ENCODE measurements at regions not wholly inside any gene's neighbourhood (a gene's known extent, or its start where the extent isn't known, plus 50 kb on each side); places are given as distances from the start of the nearest gene placed in this dataset.

GRCh38 chr7:31398815-31399214 is 58.3 kb upstream of the NEUROD6 start:
- no peak overlapping the region for H4K91ac ChIP-seq (ENCODE audit: insufficient read length, low read depth, low read length)
- DNase-seq: no peak
- no peaks in the 10 kb centered on the region for H3K9me3 Mint-ChIP-seq
- H2BK15ac ChIP-seq (ENCODE audit: low read depth, low read length): no peak overlapping the region
- H2BK20ac ChIP-seq (ENCODE audit: low read depth, low read length, poor library complexity, severe bottlenecking): no peak overlapping the region
- H3K56ac ChIP-seq (ENCODE audit: insufficient read length, low read depth, low read length): no peak overlapping the region
- no peak overlapping the region for H2BK120ac ChIP-seq (ENCODE audit: low read depth, low read length, poor library complexity, severe bottlenecking)
- H2AFZ ChIP-seq (ENCODE audit: low read length): no peak overlapping the region
- no peaks in the 10 kb centered on the region for H3K79me2 ChIP-seq (ENCODE audit: insufficient read depth, low read length)
- no peaks in the 10 kb centered on the region for H3K27me3 ChIP-seq (ENCODE audit: insufficient read depth, low read length)
- H3K4me1 Mint-ChIP-seq: peaks cover 0 to 4% of the 10 kb centered on the region in 2 experiments; a peak in 1 of 4 replicates
- H3K27ac ChIP-seq (ENCODE audit: insufficient read length, low read depth, low read length): no peak overlapping the region
- no peak overlapping the region for H3K4me3 Mint-ChIP-seq
- no peaks in the 10 kb centered on the region for H3K23me2 ChIP-seq (ENCODE audit: insufficient read length, low read depth, low read length, poor library complexity, severe bottlenecking)
- H3K4ac ChIP-seq (ENCODE audit: low read depth, low read length): no peak overlapping the region
- H4K8ac ChIP-seq (replicated peaks; ENCODE audit: insufficient read length, low read depth, low read length): no peak overlapping the region
- H3K79me1 ChIP-seq (ENCODE audit: insufficient read depth, low read depth, low read length, poor library complexity, severe bottlenecking): no peaks in the 10 kb centered on the region
- no peaks in the 10 kb centered on the region for H3K27me3 Mint-ChIP-seq (ENCODE audit: low read depth)
- H4K5ac ChIP-seq (ENCODE audit: insufficient read length, low read depth, low read length): no peak overlapping the region
- H2BK5ac ChIP-seq (ENCODE audit: insufficient read length, low read length): no peak overlapping the region
- no peak overlapping the region for H3T11ph ChIP-seq (ENCODE audit: low read length)
- no peak overlapping the region for H3K4me2 ChIP-seq (ENCODE audit: insufficient read depth, insufficient read length, low read length)
- no peaks in the 10 kb centered on the region for H3K4me1 ChIP-seq (ENCODE audit: insufficient read depth, low read length)
- H4K20me1 ChIP-seq (ENCODE audit: control insufficient read depth, insufficient read depth, insufficient read length): no peaks in the 10 kb centered on the region
- no peaks in the 10 kb centered on the region for H3K36me3 Mint-ChIP-seq (ENCODE audit: insufficient read depth in 1 of 3, low read depth in 3 of 3)
- H3K23ac ChIP-seq (ENCODE audit: insufficient read length, low read depth, low read length): no peak overlapping the region
- no peak overlapping the region for H3K27ac Mint-ChIP-seq
- no peak overlapping the region for H3K18ac ChIP-seq (ENCODE audit: insufficient read length, low read depth, low read length)
- no CpG with 5 or more reads among the region's 2 CpGs for WGBS (ENCODE audit: extremely low coverage, insufficient read length, low lambda C conversion rate)
- no peak overlapping the region for H2BK12ac ChIP-seq (ENCODE audit: insufficient read length, low read depth, low read length)
- H2AK5ac ChIP-seq (ENCODE audit: insufficient read length, low read length): no peak overlapping the region
- no peaks in the 10 kb centered on the region for H3K9me3 ChIP-seq (ENCODE audit: control insufficient read depth, low read depth, low read length)
- H3K14ac ChIP-seq (ENCODE audit: insufficient read depth, low read length): no peak overlapping the region
- TF ChIP-seq, protein P1, sequence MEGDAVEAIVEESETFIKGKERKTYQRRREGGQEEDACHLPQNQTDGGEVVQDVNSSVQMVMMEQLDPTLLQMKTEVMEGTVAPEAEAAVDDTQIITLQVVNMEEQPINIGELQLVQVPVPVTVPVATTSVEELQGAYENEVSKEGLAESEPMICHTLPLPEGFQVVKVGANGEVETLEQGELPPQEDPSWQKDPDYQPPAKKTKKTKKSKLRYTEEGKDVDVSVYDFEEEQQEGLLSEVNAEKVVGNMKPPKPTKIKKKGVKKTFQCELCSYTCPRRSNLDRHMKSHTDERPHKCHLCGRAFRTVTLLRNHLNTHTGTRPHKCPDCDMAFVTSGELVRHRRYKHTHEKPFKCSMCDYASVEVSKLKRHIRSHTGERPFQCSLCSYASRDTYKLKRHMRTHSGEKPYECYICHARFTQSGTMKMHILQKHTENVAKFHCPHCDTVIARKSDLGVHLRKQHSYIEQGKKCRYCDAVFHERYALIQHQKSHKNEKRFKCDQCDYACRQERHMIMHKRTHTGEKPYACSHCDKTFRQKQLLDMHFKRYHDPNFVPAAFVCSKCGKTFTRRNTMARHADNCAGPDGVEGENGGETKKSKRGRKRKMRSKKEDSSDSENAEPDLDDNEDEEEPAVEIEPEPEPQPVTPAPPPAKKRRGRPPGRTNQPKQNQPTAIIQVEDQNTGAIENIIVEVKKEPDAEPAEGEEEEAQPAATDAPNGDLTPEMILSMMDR (conservative IDR thresholded peaks at IDR 0.05): no peak
- no peak overlapping the region for H3K9ac ChIP-seq (ENCODE audit: extremely low read depth, insufficient read length, low read length)
